GM12873 (cell line): ENCODE measurements at regions not wholly inside any gene's neighbourhood (a gene's known extent, or its start where the extent isn't known, plus 50 kb on each side); places are given as distances from the start of the nearest gene placed in this dataset.

Experiments used
- CTCF ChIP-seq: IDR thresholded peaks from 2 replicates; pipeline ENCODE4 v1.5.1; 2012; ENCODE audit warnings: low read depth, mild to moderate bottlenecking, moderate library complexity, low read length, control low read depth; ENCODE audit not compliant: insufficient read depth; ENCODE audit errors: missing control alignments

GRCh38 chr14:40697231-40697630, 909.4 kb upstream of the LRFN5 start:
- no peak for TF ChIP-seq CTCF

DNA sequence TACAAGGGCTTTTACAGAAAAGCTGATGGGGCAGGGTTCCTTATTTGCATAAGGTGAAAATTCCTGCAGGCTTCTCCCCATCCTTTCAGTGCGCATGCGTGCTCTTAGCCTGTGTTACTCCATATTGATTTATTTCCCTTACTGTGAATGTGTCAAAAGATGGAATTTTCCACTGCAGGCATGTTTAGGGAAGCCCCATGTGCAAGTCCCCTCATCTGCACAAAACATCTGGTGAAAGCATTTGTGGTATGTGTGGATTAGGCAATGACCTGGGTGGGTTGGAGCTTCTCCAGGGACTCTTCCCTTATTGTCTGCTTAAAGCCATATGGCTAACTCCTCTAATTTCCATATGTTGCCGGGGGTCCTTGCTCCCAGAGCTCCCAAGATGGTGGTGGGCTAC, 912.7 kb upstream of the LRFN5 start:
- no peak for TF ChIP-seq CTCF

GRCh38 chr14:40691066-40691465, 915.6 kb upstream of the LRFN5 start:
- TF ChIP-seq CTCF, result no peak

DNA sequence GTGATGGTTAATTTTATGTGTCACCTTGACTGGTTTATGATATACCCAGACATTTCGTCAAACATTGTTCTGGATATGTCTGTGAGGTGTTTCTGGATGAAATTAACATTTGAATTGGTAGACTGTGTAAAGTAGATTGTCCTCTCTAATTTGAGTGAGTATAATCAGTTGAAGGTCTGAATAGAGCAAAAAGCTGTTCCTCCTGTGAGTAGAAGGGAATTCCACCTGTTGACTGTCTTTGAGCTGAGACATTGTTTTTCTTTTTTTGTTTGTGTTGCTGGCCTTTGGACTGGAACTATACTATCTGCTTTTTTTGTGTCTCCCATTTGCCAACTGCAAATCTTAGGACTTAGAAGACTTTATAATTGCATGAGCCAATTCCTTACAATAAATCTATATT, 920.9 kb upstream of the LRFN5 start:
- TF ChIP-seq CTCF, result no peak

GRCh38 chr14:40684328-40684727, 922.3 kb upstream of the LRFN5 start:
- TF ChIP-seq CTCF, result no peak

GRCh38 chr14:40682131-40682913, 924.4 kb upstream of the LRFN5 start:
- TF ChIP-seq CTCF, result no peak

DNA sequence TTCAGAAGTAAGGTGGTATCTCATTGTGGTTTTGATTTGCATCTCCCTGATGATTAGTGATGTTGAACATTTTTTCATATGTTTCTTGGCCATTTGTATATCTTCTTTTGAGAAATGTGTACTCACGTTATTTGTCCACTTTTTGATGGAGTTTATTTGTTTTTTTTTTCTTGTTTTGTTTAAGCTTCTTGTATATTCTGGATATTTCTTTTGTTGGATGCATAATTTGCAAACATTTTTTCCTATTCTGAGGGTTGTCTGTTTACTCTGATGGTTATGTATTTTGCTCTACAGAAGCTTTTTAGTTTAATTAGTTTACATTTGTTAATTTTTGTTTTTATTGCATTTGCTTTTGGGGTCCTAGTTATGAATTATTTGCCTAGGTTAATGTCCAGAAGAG, 927.4 kb upstream of the LRFN5 start:
- no peak for TF ChIP-seq CTCF
